KMS-11 (cell line): ENCODE measurements at regions not wholly inside any gene's neighbourhood (a gene's known extent, or its start where the extent isn't known, plus 50 kb on each side); places are given as distances from the start of the nearest gene placed in this dataset.

Experiments used
- H2AFZ ChIP-seq: fragments of 200-600 bp; sonication (generic); 2 replicates; pipeline ENCODE4 v1.6.1; 2016; ENCODE audit warnings: antibody characterized with exemption, mixed run types, low read depth
- H3K27ac ChIP-seq: fragments of 200-600 bp; sonication (generic); 2 replicates; pipeline ENCODE4 v1.6.1; 2016; ENCODE audit warnings: mild to moderate bottlenecking, mixed run types
- H3K27me3 ChIP-seq: fragments of 200-600 bp; sonication (generic); 2 replicates; pipeline ENCODE4 v1.6.1; 2017; ENCODE audit warnings: mild to moderate bottlenecking, low read depth, mixed run types, moderate library complexity; ENCODE audit not compliant: insufficient read depth
- H3K36me3 ChIP-seq: fragments of 200-600 bp; sonication (generic); 2 replicates; pipeline ENCODE4 v1.6.1; 2017; ENCODE audit warnings: mild to moderate bottlenecking, mixed run types; ENCODE audit not compliant: insufficient read depth
- H3K4me1 ChIP-seq: fragments of 200-600 bp; sonication (generic); 2 replicates; pipeline ENCODE4 v1.6.1; 2016; ENCODE audit warnings: mild to moderate bottlenecking, low read depth, mixed run types; ENCODE audit not compliant: poor library complexity, severe bottlenecking
- H3K4me2 ChIP-seq: fragments of 200-600 bp; sonication (generic); 2 replicates; pipeline ENCODE4 v1.7.0; 2016; ENCODE audit warnings: mild to moderate bottlenecking, mixed run types
- H3K4me3 ChIP-seq: fragments of 200-600 bp; sonication (generic); IDR thresholded peaks from 2 replicates; pipeline ENCODE4 v1.6.1; 2017; ENCODE audit warnings: low read depth, low read length, mixed read lengths; ENCODE audit not compliant: insufficient read depth
- H3K79me2 ChIP-seq: fragments of 200-600 bp; sonication (generic); 2 replicates; pipeline ENCODE4 v1.6.1; 2016; ENCODE audit warnings: low read depth, mixed run types; ENCODE audit not compliant: insufficient read depth
- H3K9ac ChIP-seq: fragments of 200-600 bp; sonication (generic); 2 replicates; pipeline ENCODE4 v1.6.1; 2016; ENCODE audit warnings: mild to moderate bottlenecking, mixed run types
- H4K20me1 ChIP-seq: fragments of 200-600 bp; sonication (generic); 2 replicates; pipeline ENCODE4 v1.6.1; 2016; ENCODE audit warnings: mild to moderate bottlenecking, mixed run types; ENCODE audit not compliant: insufficient read depth
- CTCF ChIP-seq: fragments of 200-600 bp; sonication (generic); conservative IDR thresholded peaks from 2 replicates; pipeline ENCODE4 v1.6.1; 2017; ENCODE audit warnings: low read depth, mild to moderate bottlenecking, antibody characterized with exemption, low read length, moderate library complexity, mixed read lengths

- no peak for TF ChIP-seq CTCF
- Histone ChIP-seq H3K4me1 (no peaks in the 10 kb centered on the region), H3K36me3 (no peaks in the 10 kb centered on the region), H3K9ac (no peak overlapping the region), H3K27me3 (no peaks in the 10 kb centered on the region), H2AFZ (no peak overlapping the region), H3K4me3 (no peak overlapping the region), H4K20me1 (no peaks in the 10 kb centered on the region), H3K27ac (no peak overlapping the region), H3K79me2 (no peaks in the 10 kb centered on the region), H3K4me2 (no peak overlapping the region)
Observed at GRCh38 chr12:46921764-46922133, 96.0 kb upstream of the SLC38A4 start.

GRCh38 chr12:46926526-46926925 lies 100.7 kb upstream of the SLC38A4 start:
- Histone ChIP-seq H2AFZ (no peak overlapping the region), H4K20me1 (no peaks in the 10 kb centered on the region), H3K4me1 (no peaks in the 10 kb centered on the region), H3K27me3 (no peaks in the 10 kb centered on the region), H3K4me3 (no peak overlapping the region), H3K4me2 (no peak overlapping the region), H3K36me3 (no peaks in the 10 kb centered on the region), H3K9ac (no peak overlapping the region), H3K27ac (no peak overlapping the region), H3K79me2 (no peaks in the 10 kb centered on the region)
- TF ChIP-seq CTCF, result no peak

GRCh38 chr12:46930101-46930500 lies 104.3 kb upstream of the SLC38A4 start:
- H3K4me2 ChIP-seq, result no peak overlapping the region
- no peaks in the 10 kb centered on the region for H3K79me2 ChIP-seq
- no peaks in the 10 kb centered on the region for H4K20me1 ChIP-seq
- no peak overlapping the region for H3K27ac ChIP-seq
- H3K9ac ChIP-seq, result no peak overlapping the region
- H3K27me3 ChIP-seq, result no peaks in the 10 kb centered on the region
- TF ChIP-seq CTCF, result no peak
- no peak overlapping the region for H3K4me3 ChIP-seq
- no peaks in the 10 kb centered on the region for H3K4me1 ChIP-seq
- H2AFZ ChIP-seq, result no peak overlapping the region
- H3K36me3 ChIP-seq, result no peaks in the 10 kb centered on the region

GRCh38 chr12:46933947-46934346 lies 108.2 kb upstream of the SLC38A4 start:
- Histone ChIP-seq H3K79me2 (no peaks in the 10 kb centered on the region), H2AFZ (no peak overlapping the region), H3K36me3 (no peaks in the 10 kb centered on the region), H3K4me2 (no peak overlapping the region), H3K9ac (no peak overlapping the region), H3K27ac (no peak overlapping the region), H3K4me3 (no peak overlapping the region), H3K27me3 (no peaks in the 10 kb centered on the region), H3K4me1 (no peaks in the 10 kb centered on the region), H4K20me1 (no peaks in the 10 kb centered on the region)
- 0 out of 2 replicates have a peak, but pooled peaks have one; percentile 10 for TF ChIP-seq CTCF
